PFSK-1 (cell line): ENCODE measurements at regions not wholly inside any gene's neighbourhood (a gene's known extent, or its start where the extent isn't known, plus 50 kb on each side); places are given as distances from the start of the nearest gene placed in this dataset.

Source experiments
- FOXP2 ChIP-seq: optimal IDR thresholded peaks from 2 replicates; pipeline ENCODE3; 2011; ENCODE audit warnings: borderline replicate concordance, control low read depth, inconsistent platforms; ENCODE audit not compliant: insufficient read depth; ENCODE audit errors: extremely low read length, extremely low read depth
- POLR2AphosphoS5 ChIP-seq: IDR thresholded peaks from 2 replicates; pipeline ENCODE4 v1.6.1; 2012; ENCODE audit warnings: low read depth, mild to moderate bottlenecking, control low read depth, low read length, moderate library complexity
- REST ChIP-seq, 2 experiments: IDR thresholded peaks; 2 replicates each; pipeline versions ENCODE4 v1.6.1 to v1.8.0; 2011 to 2012; ENCODE audit warnings: low read depth in 2 of 2, low read length in 2 of 2, control low read depth in 1 of 2, inconsistent platforms in 1 of 2, mild to moderate bottlenecking in 1 of 2, moderate library complexity in 1 of 2; ENCODE audit not compliant: insufficient read depth in 1 of 2
- SIN3A ChIP-seq: IDR thresholded peaks from 2 replicates; pipeline ENCODE4 v1.6.1; 2012; ENCODE audit warnings: mild to moderate bottlenecking, low read length, moderate library complexity, borderline replicate concordance; ENCODE audit not compliant: insufficient read depth
- TAF1 ChIP-seq: IDR thresholded peaks from 2 replicates; pipeline ENCODE4 v1.6.1; 2012; ENCODE audit warnings: low read length, control low read depth, borderline replicate concordance; ENCODE audit not compliant: insufficient read depth

- TF ChIP-seq POLR2AphosphoS5, result no peak
- TF ChIP-seq REST (IDR thresholded peaks at IDR 0.05; ENCODE audit: insufficient read depth in 1 of 2, low read depth in 2 of 2, low read length in 2 of 2), result no peak
- TF ChIP-seq TAF1, result no peak
- TF ChIP-seq SIN3A, result no peak
- TF ChIP-seq FOXP2, result no peak
Measured at GRCh38 chr2:176924909-176925534, 287.6 kb upstream of the HNRNPA3 start.
